ENCODE measurements at regions not wholly inside any gene's neighbourhood (a gene's known extent, or its start where the extent isn't known, plus 50 kb on each side); places are given as distances from the start of the nearest gene placed in this dataset.

DNA sequence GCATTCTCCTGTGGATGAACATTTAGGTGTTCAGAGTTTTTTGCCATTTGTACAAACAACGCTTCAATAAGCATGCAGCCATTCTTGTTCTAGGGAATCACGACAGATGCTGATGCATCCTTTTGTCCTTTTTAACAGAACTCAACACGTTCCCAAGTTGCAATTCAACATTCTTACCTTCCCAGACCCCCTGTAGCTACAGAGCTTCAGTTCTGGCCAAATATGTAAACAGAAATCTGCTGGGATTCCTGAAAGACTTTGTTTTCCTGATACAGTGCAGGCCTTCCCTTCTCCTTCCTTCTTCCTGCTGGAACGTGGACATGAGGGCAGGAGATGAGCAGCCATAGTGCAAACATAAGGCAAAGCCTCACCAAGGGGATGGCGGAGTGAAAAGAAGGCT lies 59.1 kb upstream of the SPATA12 start:
- TF ChIP-seq, protein P1, sequence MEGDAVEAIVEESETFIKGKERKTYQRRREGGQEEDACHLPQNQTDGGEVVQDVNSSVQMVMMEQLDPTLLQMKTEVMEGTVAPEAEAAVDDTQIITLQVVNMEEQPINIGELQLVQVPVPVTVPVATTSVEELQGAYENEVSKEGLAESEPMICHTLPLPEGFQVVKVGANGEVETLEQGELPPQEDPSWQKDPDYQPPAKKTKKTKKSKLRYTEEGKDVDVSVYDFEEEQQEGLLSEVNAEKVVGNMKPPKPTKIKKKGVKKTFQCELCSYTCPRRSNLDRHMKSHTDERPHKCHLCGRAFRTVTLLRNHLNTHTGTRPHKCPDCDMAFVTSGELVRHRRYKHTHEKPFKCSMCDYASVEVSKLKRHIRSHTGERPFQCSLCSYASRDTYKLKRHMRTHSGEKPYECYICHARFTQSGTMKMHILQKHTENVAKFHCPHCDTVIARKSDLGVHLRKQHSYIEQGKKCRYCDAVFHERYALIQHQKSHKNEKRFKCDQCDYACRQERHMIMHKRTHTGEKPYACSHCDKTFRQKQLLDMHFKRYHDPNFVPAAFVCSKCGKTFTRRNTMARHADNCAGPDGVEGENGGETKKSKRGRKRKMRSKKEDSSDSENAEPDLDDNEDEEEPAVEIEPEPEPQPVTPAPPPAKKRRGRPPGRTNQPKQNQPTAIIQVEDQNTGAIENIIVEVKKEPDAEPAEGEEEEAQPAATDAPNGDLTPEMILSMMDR (IDR thresholded peaks at IDR 0.05; ENCODE audit: insufficient read depth, missing control alignments): no peak
- FAIRE-seq (no peak), DNase-seq (ENCODE audit: insufficient read length, low spot score) (no peak)

DNA sequence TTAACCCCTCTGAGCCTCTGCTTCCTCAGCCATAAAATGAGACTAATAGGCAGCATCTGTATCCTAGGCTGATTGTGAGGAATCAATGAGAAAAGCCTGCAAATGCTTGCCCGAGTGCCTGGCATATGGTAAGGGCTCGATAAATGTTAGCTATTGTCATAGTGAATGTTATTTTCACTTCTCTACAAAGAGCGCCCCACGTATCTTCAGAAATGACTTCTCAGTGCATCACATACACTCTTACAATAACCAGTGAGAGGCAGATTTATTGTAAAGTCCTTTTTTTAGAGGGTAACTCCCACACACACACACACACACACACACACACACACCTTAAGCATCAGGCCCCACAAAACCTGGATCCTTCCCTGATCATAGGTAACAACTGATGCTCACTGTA lies 60.5 kb upstream of the SPATA12 start:
- DNase-seq (ENCODE audit: insufficient read length, low spot score): no peak
- TF ChIP-seq, protein P1 (IDR thresholded peaks at IDR 0.05; ENCODE audit: insufficient read depth, missing control alignments): no peak
- FAIRE-seq: no peak

DNA sequence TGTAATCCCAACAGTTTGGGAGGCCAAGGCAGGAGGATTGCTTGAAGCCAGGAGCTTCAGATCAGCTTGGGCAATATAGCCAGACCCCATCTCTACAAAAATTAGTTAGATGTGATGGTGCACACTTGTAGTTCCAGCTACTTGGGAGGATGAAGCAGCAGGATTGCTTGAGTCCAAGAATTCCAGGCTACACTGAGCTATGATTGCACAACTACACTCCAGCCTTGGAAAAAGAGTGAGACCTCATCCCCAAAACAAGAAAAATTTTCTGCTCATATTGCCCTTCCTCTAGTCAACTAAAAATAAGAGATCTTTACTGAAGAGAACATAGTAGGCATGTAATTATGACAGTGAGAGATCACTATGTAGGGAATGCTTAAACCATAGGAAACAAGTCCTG lies 60.9 kb upstream of the SPATA12 start:
- TF ChIP-seq, protein P1 (IDR thresholded peaks at IDR 0.05; ENCODE audit: insufficient read depth, missing control alignments): no peak
- FAIRE-seq: no peak
- DNase-seq (ENCODE audit: insufficient read length, low spot score): no peak

DNA sequence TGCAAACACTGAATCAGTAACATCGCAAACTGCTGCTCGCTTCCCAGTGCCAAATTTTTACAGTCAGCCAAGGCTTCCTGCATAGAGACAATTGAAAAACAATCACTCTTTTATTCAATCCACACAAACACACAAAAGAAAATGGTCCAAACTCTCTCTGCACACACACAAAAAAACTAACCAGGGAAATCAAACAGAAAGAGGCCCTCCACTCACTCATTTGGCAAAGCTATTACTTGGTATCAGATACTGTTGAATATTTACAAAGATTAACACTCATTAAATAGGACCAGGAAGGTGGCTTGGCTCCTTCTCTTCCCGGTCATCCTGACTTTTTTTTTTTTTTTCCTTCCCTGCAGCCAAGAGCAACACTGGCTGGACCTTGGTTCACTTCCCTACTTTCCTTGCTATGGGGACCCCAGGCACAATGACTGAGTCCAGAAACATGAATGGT lies 62.4 kb upstream of the SPATA12 start:
- DNase-seq (ENCODE audit: insufficient read length, low spot score) (no peak), FAIRE-seq (no peak)
- TF ChIP-seq, protein P1 (IDR thresholded peaks at IDR 0.05; ENCODE audit: insufficient read depth, missing control alignments): no peak

DNA sequence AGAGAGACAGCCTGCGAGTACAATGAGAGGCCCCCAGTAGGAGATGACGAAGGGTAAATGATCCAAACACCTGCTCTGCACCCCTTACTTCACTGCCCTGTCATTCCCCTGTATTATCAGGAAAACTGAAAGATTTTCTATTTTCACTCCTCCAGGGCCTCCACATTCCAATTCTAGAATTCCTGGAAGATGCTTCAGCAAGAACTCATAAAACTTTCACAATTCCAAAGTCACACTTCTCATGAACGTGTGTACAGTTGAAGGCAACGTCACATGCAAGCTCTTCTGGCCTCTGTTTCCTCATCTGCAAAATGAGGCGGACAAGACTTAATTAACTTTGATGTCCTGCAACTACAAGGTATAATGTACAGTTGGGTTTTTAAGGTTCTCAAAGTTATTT lies 62.8 kb upstream of the SPATA12 start:
- no peak for FAIRE-seq
- no peak for DNase-seq (ENCODE audit: insufficient read length, low spot score)
- TF ChIP-seq, protein P1 (IDR thresholded peaks at IDR 0.05; ENCODE audit: insufficient read depth, missing control alignments): no peak

DNA sequence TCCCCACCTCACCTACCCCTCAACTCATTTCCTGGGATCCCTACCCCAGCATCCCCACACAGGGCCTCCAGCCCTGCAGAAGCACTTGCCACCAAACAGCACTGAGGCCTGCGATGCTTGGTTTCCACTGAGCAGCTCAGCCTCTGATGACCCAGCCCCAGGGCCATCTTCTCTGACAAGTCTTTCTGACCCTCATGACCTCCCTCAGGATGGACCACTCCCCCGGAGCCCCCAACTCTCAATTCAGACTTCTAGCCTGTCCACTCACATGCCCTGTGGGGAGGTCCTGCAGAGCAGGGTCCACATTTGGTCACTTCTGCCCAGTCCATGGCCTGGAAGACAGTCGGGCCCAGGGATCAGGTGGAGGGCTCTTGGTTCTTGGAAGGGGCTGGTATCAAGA lies 63.4 kb upstream of the SPATA12 start:
- TF ChIP-seq, protein P1 (IDR thresholded peaks at IDR 0.05; ENCODE audit: insufficient read depth, missing control alignments): no peak
- no peak for DNase-seq (ENCODE audit: insufficient read length, low spot score)
- no peak for FAIRE-seq

DNA sequence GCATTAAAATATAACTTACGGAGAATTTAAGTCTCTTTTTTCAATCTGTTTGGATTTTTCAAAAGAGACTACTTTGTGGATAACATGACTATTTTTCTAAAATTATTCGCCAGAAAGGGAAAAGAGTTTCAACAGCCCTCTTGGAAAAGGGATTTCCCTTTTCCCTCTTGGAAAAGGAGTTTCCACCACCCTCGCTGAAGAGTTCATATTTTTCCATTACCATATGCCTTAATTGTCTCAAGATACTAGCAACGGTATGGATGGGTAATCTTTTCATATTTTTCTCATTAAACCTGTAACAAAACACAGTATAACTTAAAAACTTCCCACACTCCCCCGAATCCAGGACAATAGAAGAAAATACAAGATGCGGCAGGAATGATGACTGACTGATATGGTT lies 66.1 kb upstream of the SPATA12 start:
- DNase-seq (ENCODE audit: insufficient read length, low spot score) (no peak), FAIRE-seq (no peak)
- TF ChIP-seq, protein P1 (IDR thresholded peaks at IDR 0.05; ENCODE audit: insufficient read depth, missing control alignments): no peak
